Loucy (cell line): ENCODE measurements at regions not wholly inside any gene's neighbourhood (a gene's known extent, or its start where the extent isn't known, plus 50 kb on each side); places are given as distances from the start of the nearest gene placed in this dataset.

Experiments
- H2AFZ ChIP-seq: fragments of 200-600 bp; sonication (generic); 2 replicates; pipeline ENCODE4 v1.6.0; 2016; ENCODE audit warnings: antibody characterized with exemption, mild to moderate bottlenecking, low read length, moderate library complexity
- H3F3A ChIP-seq: fragments of 200-600 bp; 2 replicates; pipeline ENCODE4 v1.6.0; 2016; ENCODE audit warnings: antibody characterized with exemption, low read depth, mild to moderate bottlenecking
- H3K27me3 ChIP-seq: fragments of 200-600 bp; sonication (generic); 2 replicates; pipeline ENCODE4 v1.6.1; 2014; ENCODE audit warnings: low read length, mild to moderate bottlenecking; ENCODE audit not compliant: insufficient read depth, poor library complexity, severe bottlenecking
- H3K36me3 ChIP-seq: fragments of 200-600 bp; sonication (generic); 2 replicates; pipeline ENCODE4 v1.6.1; 2016; ENCODE audit warnings: low read length; ENCODE audit not compliant: insufficient read depth
- H3K4me1 ChIP-seq: fragments of 200-600 bp; sonication (generic); 2 replicates; pipeline ENCODE4 v1.5.1; 2014; ENCODE audit warnings: low read length, mild to moderate bottlenecking; ENCODE audit not compliant: insufficient read depth, poor library complexity, severe bottlenecking
- H3K4me2 ChIP-seq: fragments of 200-600 bp; sonication (generic); 2 replicates; pipeline ENCODE4 v1.6.0; 2014; ENCODE audit warnings: antibody characterized with exemption, low read length, low read depth, mild to moderate bottlenecking; ENCODE audit not compliant: poor library complexity, severe bottlenecking
- H3K4me3 ChIP-seq: fragments of 200-600 bp; sonication (generic); 2 replicates; pipeline ENCODE4 v1.5.1; 2014; ENCODE audit warnings: low read length, mild to moderate bottlenecking, mixed read lengths; ENCODE audit not compliant: poor library complexity, severe bottlenecking
- H3K79me2 ChIP-seq: fragments of 200-600 bp; sonication (generic); 2 replicates; pipeline ENCODE4 v1.6.1; 2014; ENCODE audit warnings: low read length; ENCODE audit not compliant: insufficient read depth
- H3K9ac ChIP-seq: fragments of 200-600 bp; sonication (generic); 2 replicates; pipeline ENCODE4 v1.6.0; 2014; ENCODE audit warnings: mild to moderate bottlenecking, low read depth, low read length, moderate library complexity; ENCODE audit not compliant: poor library complexity, severe bottlenecking
- H3K9me2 ChIP-seq: fragments of 200-600 bp; sonication (generic); replicated peaks from 2 replicates; pipeline ENCODE4 v1.6.1; 2016; ENCODE audit warnings: low read depth, low read length, mixed read lengths
- H3K9me3 ChIP-seq: fragments of 200-600 bp; sonication (generic); 2 replicates; pipeline ENCODE4 v1.6.1; 2014; ENCODE audit warnings: mild to moderate bottlenecking, antibody characterized with exemption, low read length, low read depth; ENCODE audit not compliant: insufficient read depth
- H4K20me1 ChIP-seq: fragments of 200-600 bp; sonication (generic); 2 replicates; pipeline ENCODE4 v1.6.0; 2014; ENCODE audit warnings: antibody characterized with exemption, low read length, mild to moderate bottlenecking; ENCODE audit not compliant: insufficient read depth, poor library complexity, severe bottlenecking
- EZH2phosphoT487 ChIP-seq: fragments of 200-600 bp; IDR thresholded peaks from 2 replicates; pipeline ENCODE4 v1.6.1; 2018; ENCODE audit warnings: antibody characterized with exemption, mild to moderate bottlenecking, moderate library complexity, borderline replicate concordance
- TF ChIP-seq, protein P1 (sequence below): fragments of 200-600 bp; sonication (generic); conservative IDR thresholded peaks from 2 replicates; pipeline ENCODE4 v1.5.1; 2014; ENCODE audit warnings: mild to moderate bottlenecking, antibody characterized with exemption, low read length

DNA sequence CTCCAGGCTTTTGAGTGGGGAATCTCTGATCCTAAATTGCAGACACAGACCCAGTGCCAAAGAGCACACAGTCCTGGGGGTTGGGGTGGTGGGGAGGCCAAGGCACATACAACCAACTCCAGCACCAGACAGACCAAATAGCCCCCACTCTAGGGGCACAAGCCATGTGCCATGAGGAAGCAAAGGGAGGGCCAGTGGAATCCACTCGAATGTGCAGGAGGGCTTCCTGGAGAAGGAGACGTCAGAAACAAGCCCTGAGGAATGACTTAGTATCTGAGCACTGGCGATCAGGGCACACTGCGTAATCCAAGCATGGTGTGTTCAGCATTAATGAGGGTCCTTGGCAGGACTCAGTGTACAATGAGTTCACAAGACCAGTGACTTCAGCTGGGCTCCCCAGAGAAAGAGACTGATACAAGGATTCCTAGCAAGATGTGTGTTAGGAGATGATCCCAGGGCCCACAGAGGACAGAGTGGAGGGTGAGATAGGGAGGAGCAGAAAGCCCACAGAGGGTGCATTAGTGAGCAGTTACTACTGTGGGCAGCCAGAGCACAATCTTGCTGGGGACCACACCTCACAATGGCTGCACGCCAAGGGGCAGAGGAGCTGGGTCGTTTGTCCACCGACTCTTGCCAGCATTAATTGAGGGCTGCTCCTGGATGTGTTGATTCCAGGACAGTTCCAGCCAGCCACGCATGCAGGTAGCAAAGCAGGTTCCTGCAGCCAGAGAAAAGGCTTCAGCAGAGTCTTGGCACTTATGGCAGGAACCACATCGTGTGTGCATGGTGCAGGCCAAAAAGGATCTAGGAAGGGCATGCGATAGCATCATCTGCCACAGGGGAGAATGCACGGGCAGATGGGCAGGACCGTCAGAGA lies 152.6 kb upstream of the VSTM2B start:
- no peaks in the 10 kb centered on the region for H4K20me1 ChIP-seq
- no peaks in the 10 kb centered on the region for H3K9me2 ChIP-seq
- H2AFZ ChIP-seq = no peak overlapping the region
- peaks cover 4% of the 10 kb centered on the region; the same call in 1 of the 2 replicates for H3K9me3 ChIP-seq
- TF ChIP-seq, protein P1, sequence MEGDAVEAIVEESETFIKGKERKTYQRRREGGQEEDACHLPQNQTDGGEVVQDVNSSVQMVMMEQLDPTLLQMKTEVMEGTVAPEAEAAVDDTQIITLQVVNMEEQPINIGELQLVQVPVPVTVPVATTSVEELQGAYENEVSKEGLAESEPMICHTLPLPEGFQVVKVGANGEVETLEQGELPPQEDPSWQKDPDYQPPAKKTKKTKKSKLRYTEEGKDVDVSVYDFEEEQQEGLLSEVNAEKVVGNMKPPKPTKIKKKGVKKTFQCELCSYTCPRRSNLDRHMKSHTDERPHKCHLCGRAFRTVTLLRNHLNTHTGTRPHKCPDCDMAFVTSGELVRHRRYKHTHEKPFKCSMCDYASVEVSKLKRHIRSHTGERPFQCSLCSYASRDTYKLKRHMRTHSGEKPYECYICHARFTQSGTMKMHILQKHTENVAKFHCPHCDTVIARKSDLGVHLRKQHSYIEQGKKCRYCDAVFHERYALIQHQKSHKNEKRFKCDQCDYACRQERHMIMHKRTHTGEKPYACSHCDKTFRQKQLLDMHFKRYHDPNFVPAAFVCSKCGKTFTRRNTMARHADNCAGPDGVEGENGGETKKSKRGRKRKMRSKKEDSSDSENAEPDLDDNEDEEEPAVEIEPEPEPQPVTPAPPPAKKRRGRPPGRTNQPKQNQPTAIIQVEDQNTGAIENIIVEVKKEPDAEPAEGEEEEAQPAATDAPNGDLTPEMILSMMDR = no peak
- TF ChIP-seq EZH2phosphoT487 = no peak
- no peaks in the 10 kb centered on the region for H3K4me1 ChIP-seq
- H3K4me2 ChIP-seq = no peak overlapping the region
- H3K27me3 ChIP-seq = no peaks in the 10 kb centered on the region
- H3F3A ChIP-seq = no peaks in the 10 kb centered on the region
- no peaks in the 10 kb centered on the region for H3K79me2 ChIP-seq
- H3K4me3 ChIP-seq = no peak overlapping the region
- H3K9ac ChIP-seq = no peak overlapping the region
- no peaks in the 10 kb centered on the region for H3K36me3 ChIP-seq

DNA sequence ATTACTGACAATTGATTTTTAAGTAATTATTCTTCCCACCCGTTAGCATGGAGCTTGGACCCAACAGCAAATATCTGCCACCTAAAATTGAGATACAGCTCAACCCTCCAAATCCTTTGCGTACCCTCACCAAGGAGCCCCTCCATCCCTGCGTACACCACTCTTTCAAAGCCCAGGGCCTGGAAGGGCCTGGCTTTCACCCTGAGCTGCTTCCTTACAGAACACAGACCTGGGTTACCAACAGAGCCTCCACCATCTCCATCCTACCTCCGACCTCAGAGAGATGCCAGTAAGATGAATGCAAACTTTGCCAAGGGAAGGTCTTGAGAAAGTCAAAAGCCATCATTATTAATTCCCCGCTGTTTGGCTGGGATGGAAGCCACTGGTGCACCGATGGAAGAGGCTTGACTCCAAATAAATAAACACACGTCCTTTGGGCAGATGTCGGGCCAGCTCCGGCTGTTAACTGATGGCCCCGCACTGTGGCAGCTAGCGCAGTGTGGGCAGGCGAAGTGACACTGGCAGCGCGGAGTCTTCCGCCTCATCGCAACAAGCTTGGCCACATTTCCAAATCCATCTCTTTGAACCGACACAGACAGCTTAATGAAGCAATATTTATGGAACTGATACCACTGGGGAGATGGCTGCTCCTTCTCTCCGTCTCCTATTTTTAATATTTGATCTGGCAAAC lies 150.2 kb upstream of the VSTM2B start:
- Histone ChIP-seq H3K9me2 (no peaks in the 10 kb centered on the region), H2AFZ (no peak overlapping the region), H3K79me2 (no peaks in the 10 kb centered on the region), H3K9me3 (peaks cover 4% of the 10 kb centered on the region; the same call in 1 of the 2 replicates), H3K36me3 (no peaks in the 10 kb centered on the region), H3K4me1 (no peaks in the 10 kb centered on the region), H3K4me2 (no peak overlapping the region), H3K9ac (no peak overlapping the region), H3F3A (no peaks in the 10 kb centered on the region), H4K20me1 (no peaks in the 10 kb centered on the region), H3K27me3 (no peaks in the 10 kb centered on the region), H3K4me3 (no peak overlapping the region)
- TF ChIP-seq, protein P1 = no peak
- TF ChIP-seq EZH2phosphoT487 = no peak

DNA sequence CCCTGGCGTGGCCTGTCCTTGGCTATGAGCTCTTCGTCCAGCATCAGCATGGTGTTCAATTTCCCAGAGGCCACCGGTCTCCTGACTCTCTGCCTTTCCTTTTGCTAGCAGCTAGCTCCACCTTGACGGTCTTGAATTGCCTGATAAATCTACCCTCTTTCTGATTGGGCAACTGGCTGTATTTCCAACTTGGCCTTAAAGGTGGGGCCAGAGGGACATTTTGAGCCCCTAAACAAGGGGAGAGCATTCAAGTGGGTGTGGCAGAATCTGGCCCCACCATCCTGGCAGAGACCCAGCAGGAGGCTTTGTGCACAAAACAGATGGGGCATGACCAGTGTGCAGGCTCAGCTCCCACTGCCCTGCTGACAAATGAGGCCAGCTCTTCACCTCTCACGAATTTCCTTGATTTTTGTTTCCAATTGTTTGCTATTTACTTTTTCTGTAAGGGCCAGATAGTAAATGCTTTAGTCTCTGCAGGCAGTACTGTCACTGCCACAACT lies 148.9 kb upstream of the VSTM2B start:
- TF ChIP-seq, protein P1 = no peak
- no peak for TF ChIP-seq EZH2phosphoT487
- Histone ChIP-seq H3K9me2 (no peaks in the 10 kb centered on the region), H4K20me1 (no peaks in the 10 kb centered on the region), H3K79me2 (no peaks in the 10 kb centered on the region), H3K27me3 (no peaks in the 10 kb centered on the region), H3K9ac (no peak overlapping the region), H3K4me2 (no peak overlapping the region), H3F3A (no peaks in the 10 kb centered on the region), H2AFZ (no peak overlapping the region), H3K9me3 (peaks cover 4% of the 10 kb centered on the region; the same call in 1 of the 2 replicates), H3K36me3 (no peaks in the 10 kb centered on the region), H3K4me3 (no peak overlapping the region), H3K4me1 (no peaks in the 10 kb centered on the region)
